ENCODE measurements at regions not wholly inside any gene's neighbourhood (a gene's known extent, or its start where the extent isn't known, plus 50 kb on each side); places are given as distances from the start of the nearest gene placed in this dataset.

DNA sequence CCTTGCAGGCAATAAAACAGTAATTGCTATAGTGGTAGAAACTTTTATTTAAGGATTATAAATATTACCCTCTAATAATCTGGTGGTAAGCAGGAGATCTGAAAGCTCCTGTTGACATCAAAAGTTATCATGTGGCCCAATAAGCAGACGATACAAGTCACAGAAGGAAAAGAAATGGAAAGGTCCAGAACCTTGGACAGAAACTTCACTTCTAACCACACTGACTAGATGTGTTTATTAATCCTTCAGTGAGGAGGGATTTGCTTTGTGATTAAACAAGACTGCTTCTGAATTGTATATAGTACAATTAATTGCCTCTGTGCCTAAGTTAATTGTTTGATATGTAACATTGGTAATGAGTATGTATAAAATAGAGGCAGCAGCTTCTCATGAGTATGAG, 652.7 kb upstream of the MIS18BP1 start:
- dilution Hi-C loops (cut with MboI; ENCODE audit: extremely low pct_ligation_motif_present, low sequenced_read_pairs) = no loop called here

More for the DNA sequence above, 652.7 kb upstream of the MIS18BP1 start:
- no peaks in the 10 kb centered on the region for H3K27me3 ChIP-seq (ENCODE audit: control insufficient read depth in 2 of 2, insufficient read depth in 2 of 2, low read length in 2 of 2)
- H3K4me3 ChIP-seq (replicated peaks in 1 of 3; ENCODE audit: insufficient read depth in 1 of 3, low read depth in 1 of 3, low read length in 3 of 3) = no peak overlapping the region
- intact Hi-C loops (cut with micrococcal nuclease) = no loop called here
- H3K79me2 ChIP-seq (ENCODE audit: control insufficient read depth, insufficient read depth, low read length) = no peaks in the 10 kb centered on the region
- no peak overlapping the region for H2AFZ ChIP-seq (ENCODE audit: low read depth, low read length)
- BruUV-seq (replicated peaks) = no TSS peak
- H3K4me1 ChIP-seq (ENCODE audit: control insufficient read depth, extremely low read depth, insufficient read depth, low read length) = no peaks in the 10 kb centered on the region
- no peaks in the 10 kb centered on the region for H3K36me3 ChIP-seq (ENCODE audit: control insufficient read depth in 2 of 2, extremely low read depth in 1 of 2, insufficient read depth in 2 of 2, low read length in 2 of 2)
- DNase-seq (ENCODE audit: low read depth, low spot score) (no peak), FAIRE-seq (no peak)
- POLR2A ChIA-PET = no interaction called here
- H3K9ac ChIP-seq (replicated peaks; ENCODE audit: extremely low read depth, insufficient read depth, low read length) = no peak overlapping the region
- no peaks in the 10 kb centered on the region for H3K9me3 ChIP-seq (replicated peaks; ENCODE audit: control insufficient read depth, insufficient read depth, low read length)
- CTCF ChIA-PET = no interaction called here
- H3K9me1 ChIP-seq (replicated peaks; ENCODE audit: control insufficient read depth, extremely low read depth, insufficient read depth, low read length) = no peaks in the 10 kb centered on the region
- H3K4me2 ChIP-seq (ENCODE audit: insufficient read depth, low read length) = no peak overlapping the region
- TF ChIP-seq, protein P1, sequence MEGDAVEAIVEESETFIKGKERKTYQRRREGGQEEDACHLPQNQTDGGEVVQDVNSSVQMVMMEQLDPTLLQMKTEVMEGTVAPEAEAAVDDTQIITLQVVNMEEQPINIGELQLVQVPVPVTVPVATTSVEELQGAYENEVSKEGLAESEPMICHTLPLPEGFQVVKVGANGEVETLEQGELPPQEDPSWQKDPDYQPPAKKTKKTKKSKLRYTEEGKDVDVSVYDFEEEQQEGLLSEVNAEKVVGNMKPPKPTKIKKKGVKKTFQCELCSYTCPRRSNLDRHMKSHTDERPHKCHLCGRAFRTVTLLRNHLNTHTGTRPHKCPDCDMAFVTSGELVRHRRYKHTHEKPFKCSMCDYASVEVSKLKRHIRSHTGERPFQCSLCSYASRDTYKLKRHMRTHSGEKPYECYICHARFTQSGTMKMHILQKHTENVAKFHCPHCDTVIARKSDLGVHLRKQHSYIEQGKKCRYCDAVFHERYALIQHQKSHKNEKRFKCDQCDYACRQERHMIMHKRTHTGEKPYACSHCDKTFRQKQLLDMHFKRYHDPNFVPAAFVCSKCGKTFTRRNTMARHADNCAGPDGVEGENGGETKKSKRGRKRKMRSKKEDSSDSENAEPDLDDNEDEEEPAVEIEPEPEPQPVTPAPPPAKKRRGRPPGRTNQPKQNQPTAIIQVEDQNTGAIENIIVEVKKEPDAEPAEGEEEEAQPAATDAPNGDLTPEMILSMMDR (IDR thresholded peaks at IDR 0.05; ENCODE audit: extremely low read depth in 1 of 2, insufficient read depth in 1 of 2, low read depth in 1 of 2, low read length in 2 of 2) = no peak
- no peak for TF ChIP-seq EZH2 (IDR thresholded peaks at IDR 0.05; ENCODE audit: borderline replicate concordance, low read depth, low read length, severe bottlenecking)
- TF ChIP-seq FOS (IDR thresholded peaks at IDR 0.05; ENCODE audit: borderline replicate concordance, insufficient read depth, low read length) = no peak
- no peak for TF ChIP-seq GATA2 (IDR thresholded peaks at IDR 0.05; ENCODE audit: insufficient read depth, insufficient read length, low read depth, low read length)
- TF ChIP-seq MYC (IDR thresholded peaks at IDR 0.05; ENCODE audit: low read depth, low read length) = no peak
- TF ChIP-seq, protein P2, sequence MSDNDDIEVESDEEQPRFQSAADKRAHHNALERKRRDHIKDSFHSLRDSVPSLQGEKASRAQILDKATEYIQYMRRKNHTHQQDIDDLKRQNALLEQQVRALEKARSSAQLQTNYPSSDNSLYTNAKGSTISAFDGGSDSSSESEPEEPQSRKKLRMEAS (IDR thresholded peaks at IDR 0.05; ENCODE audit: insufficient read depth, insufficient read length) = no peak
- TF ChIP-seq POLR2AphosphoS5 (IDR thresholded peaks at IDR 0.05; ENCODE audit: insufficient read depth, low read depth, low read length) = no peak
- no peak for TF ChIP-seq JUN (IDR thresholded peaks at IDR 0.05; ENCODE audit: borderline replicate concordance, insufficient read depth, insufficient read length, low read depth)
- no peak for TF ChIP-seq POLR2A (IDR thresholded peaks at IDR 0.05; ENCODE audit: low read depth, low read length)
- no peak overlapping the region for H3K27ac ChIP-seq (ENCODE audit: insufficient read depth, low read depth, low read length)
- no peaks in the 10 kb centered on the region for H4K20me1 ChIP-seq (replicated peaks; ENCODE audit: control insufficient read depth, extremely low read depth, insufficient read depth, low read length)

Measured in endothelial cell of umbilical vein (primary cell).